GM23248 (cell line): ENCODE measurements at regions not wholly inside any gene's neighbourhood (a gene's known extent, or its start where the extent isn't known, plus 50 kb on each side); places are given as distances from the start of the nearest gene placed in this dataset.

Experiments used
- EZH2 ChIP-seq: fragments of 200-600 bp; sonication (generic); IDR thresholded peaks from 2 replicates; pipeline ENCODE4 v1.6.1; 2018; ENCODE audit warnings: antibody characterized with exemption, mild to moderate bottlenecking; ENCODE audit not compliant: insufficient read depth, poor library complexity, severe bottlenecking
- EZH2phosphoT487 ChIP-seq: fragments of 200-600 bp; sonication (generic); IDR thresholded peaks from 2 replicates; pipeline ENCODE4 v1.6.1; 2018; ENCODE audit warnings: antibody characterized with exemption, moderate library complexity, mild to moderate bottlenecking, low read depth; ENCODE audit not compliant: insufficient read depth

DNA sequence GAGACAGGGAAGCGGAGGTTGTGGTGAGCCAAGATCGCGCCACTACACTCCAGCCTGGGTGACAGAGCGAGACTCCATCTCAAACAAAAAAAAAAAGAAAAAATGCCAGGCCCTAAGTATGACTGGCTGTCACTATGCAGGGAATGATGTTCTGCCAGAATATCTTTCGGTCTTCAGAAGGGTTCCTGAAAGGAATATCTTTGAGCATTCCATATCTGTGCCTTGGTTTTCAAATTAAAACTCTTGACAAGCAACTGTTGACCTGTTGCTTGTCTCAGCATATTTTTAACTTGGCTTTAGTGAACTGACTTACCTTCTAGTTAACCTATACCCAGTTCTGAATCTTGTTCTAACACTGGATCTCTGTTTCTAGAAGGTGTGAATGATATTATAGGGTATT, 953.2 kb upstream of the FAM98A start:
- TF ChIP-seq EZH2phosphoT487 = no peak
- TF ChIP-seq EZH2 = no peak
